K562 (cell line): ENCODE measurements at regions not wholly inside any gene's neighbourhood (a gene's known extent, or its start where the extent isn't known, plus 50 kb on each side); places are given as distances from the start of the nearest gene placed in this dataset.

Experiments used
- ARID4B ChIP-seq: sonication (generic); formaldehyde crosslinking; IDR thresholded peaks from 2 replicates; pipeline ENCODE4 v1.8.0; 2022; ENCODE audit warnings: mild to moderate bottlenecking, missing genetic modification reagents
- ATF7 ChIP-seq: fragments of 450-650 bp; IDR thresholded peaks from 2 replicates; pipeline ENCODE4 v1.7.1; 2014; ENCODE audit warnings: mild to moderate bottlenecking, moderate library complexity
- CBFA2T3 ChIP-seq: fragments of 450-650 bp; IDR thresholded peaks from 2 replicates; pipeline ENCODE4 v1.6.1; 2017
- EHMT2 ChIP-seq: fragments of 450-650 bp; IDR thresholded peaks from 2 replicates; pipeline ENCODE4 v1.6.1; 2018; ENCODE audit warnings: antibody characterized with exemption
- GTF2F1 ChIP-seq: IDR thresholded peaks from 2 replicates; pipeline ENCODE4 v1.6.1; 2011; ENCODE audit warnings: low read depth, low read length, improper control_type of control experiment
- HDAC6 ChIP-seq: IDR thresholded peaks from 2 replicates; pipeline ENCODE4 v1.6.1; 2012; ENCODE audit warnings: low read depth, mild to moderate bottlenecking, control low read depth, inconsistent platforms, low read length, moderate library complexity
- KAT8 ChIP-seq: fragments of 450-650 bp; IDR thresholded peaks from 2 replicates; pipeline ENCODE4 v1.6.1; 2016; ENCODE audit warnings: low read depth, mild to moderate bottlenecking
- KDM4B ChIP-seq, 2 experiments: fragments of 450-650 bp in 1 of 2; sonication (generic) in 1 of 2; IDR thresholded peaks; 2 replicates each; pipeline ENCODE4 v1.6.1; 2016 to 2017; ENCODE audit warnings: borderline replicate concordance in 2 of 2, antibody characterized with exemption in 1 of 2, low read depth in 1 of 2, mild to moderate bottlenecking in 1 of 2
- MEIS2 ChIP-seq: fragments of 450-650 bp; IDR thresholded peaks from 2 replicates; pipeline ENCODE4 v1.6.1; 2014; ENCODE audit warnings: mild to moderate bottlenecking; ENCODE audit not compliant: partially characterized antibody
- MLX ChIP-seq, 2 experiments: fragments of 450-650 bp in 1 of 2; sonication (generic) in 1 of 2; formaldehyde crosslinking; conservative IDR thresholded peaks; 2 replicates each; pipeline versions ENCODE4 v1.4.0 to v1.8.1; 2020 to 2022; ENCODE audit warnings: mild to moderate bottlenecking in 1 of 2, missing genetic modification reagents in 1 of 2
- THAP7 ChIP-seq: fragments of 250-450 bp; sonication (Bioruptor Pico); IDR thresholded peaks from 2 replicates; pipeline ENCODE4 v1.5.0; 2021
- TRIM28 ChIP-seq: fragments of 450-650 bp; IDR thresholded peaks from 2 replicates; pipeline ENCODE4 v1.6.1; 2017
- ZBTB40 ChIP-seq, 2 experiments: fragments of 450-650 bp in 1 of 2; sonication (generic) in 1 of 2; formaldehyde crosslinking in 1 of 2; IDR thresholded peaks; 2 replicates each; pipeline versions ENCODE4 v1.7.1 to v1.9.0; 2016 to 2022; ENCODE audit warnings: inconsistent platforms in 1 of 2, mild to moderate bottlenecking in 1 of 2, missing genetic modification reagents in 1 of 2
- ZNF316 ChIP-seq: fragments of 450-650 bp; IDR thresholded peaks from 2 replicates; pipeline ENCODE4 v1.6.1; 2016

GRCh38 chr2:175726223-175726622, 275.8 kb downstream of the LNPK start (continued):
- TF ChIP-seq ARID4B (no peak), GTF2F1 (no peak), TRIM28 (no peak), ZBTB40 (IDR thresholded peaks at IDR 0.05) (no peak), ZBTB40 (CRISPR knock-in tag; IDR thresholded peaks at IDR 0.05) (no peak), MEIS2 (no peak), HDAC6 (no peak), CBFA2T3 (peak; percentile 78), ZNF316 (no peak), ATF7 (peak; percentile 31; the same call in 1 of the 2 replicates), KAT8 (no peak), KDM4B (IDR thresholded peaks at IDR 0.05; ENCODE audit: borderline replicate concordance in 2 of 2, low read depth in 1 of 2) (no peak), MLX (CRISPR knock-in tag; conservative IDR thresholded peaks at IDR 0.05) (no peak), EHMT2 (no peak), THAP7 (no peak)
